ENCODE measurements at regions not wholly inside any gene's neighbourhood (a gene's known extent, or its start where the extent isn't known, plus 50 kb on each side); places are given as distances from the start of the nearest gene placed in this dataset.

GRCh38 chr3:14282706-14283075, 104.1 kb downstream of the LSM3 start:
- TF ChIP-seq CTCF (conservative IDR thresholded peaks at IDR 0.05 in 1 of 2, IDR thresholded peaks at IDR 0.05 in 1 of 2; ENCODE audit: extremely low read depth in 1 of 2, insufficient read depth in 1 of 2, low read depth in 1 of 2, low read length in 2 of 2) = no peak
- TF ChIP-seq EZH2 (IDR thresholded peaks at IDR 0.05; ENCODE audit: borderline replicate concordance, low read length) = no peak
